ENCODE measurements at regions not wholly inside any gene's neighbourhood (a gene's known extent, or its start where the extent isn't known, plus 50 kb on each side); places are given as distances from the start of the nearest gene placed in this dataset.

DNA sequence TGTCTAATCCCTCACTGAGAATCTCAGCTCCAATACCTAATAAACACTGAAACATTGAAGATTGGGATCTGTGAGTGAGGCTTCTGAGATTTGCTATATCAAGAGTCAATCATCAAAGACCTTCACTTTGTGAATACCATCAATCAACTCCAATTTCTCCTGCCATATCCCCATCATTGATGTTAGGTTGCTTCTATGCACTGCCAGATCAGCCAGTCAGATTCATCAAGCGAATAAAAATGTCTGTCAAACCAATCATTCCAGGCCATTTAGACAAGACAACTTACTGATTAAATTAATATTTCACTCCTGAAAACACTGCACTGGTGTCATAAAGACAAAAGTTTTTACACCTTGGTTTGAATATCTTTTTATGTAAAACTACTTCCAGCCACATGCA lies 1295.5 kb upstream of the LRRTM1 start:
- no TSS peak for BruUV-seq (replicated peaks)
- ChIA-PET CTCF (no interaction called here), POLR2A (no interaction called here), RAD21 (ENCODE audit: unreplicated experiment) (no interaction called here), SMC1A (ENCODE audit: uncharacterized antibody, unreplicated experiment) (no interaction called here)
- no peak for FAIRE-seq
- H2AFZ ChIP-seq (ENCODE audit: control insufficient read depth, low read depth, low read length) = no peak overlapping the region
- H3K4me1 ChIP-seq (ENCODE audit: control insufficient read depth, insufficient read depth, low read length) = no peaks in the 10 kb centered on the region
- TF ChIP-seq NFXL1 (IDR thresholded peaks at IDR 0.05; ENCODE audit: borderline replicate concordance) = no peak
- no peak for TF ChIP-seq SUPT20H (IDR thresholded peaks at IDR 0.05; ENCODE audit: borderline replicate concordance, control insufficient read depth, low read depth, low read length)
- no peak for TF ChIP-seq HDGF (IDR thresholded peaks at IDR 0.05)
- TF ChIP-seq STAT1 (conservative IDR thresholded peaks at IDR 0.05) = no peak
- no peak for TF ChIP-seq TCF3 (IDR thresholded peaks at IDR 0.05; ENCODE audit: borderline replicate concordance, insufficient read depth, low read depth, low read length)
- no peak for TF ChIP-seq DPF2 (IDR thresholded peaks at IDR 0.05)
- TF ChIP-seq ZNF274 (IDR thresholded peaks at IDR 0.05; ENCODE audit: insufficient read depth, insufficient read length) = no peak
- no peak for TF ChIP-seq ZNF384 (IDR thresholded peaks at IDR 0.05; ENCODE audit: borderline replicate concordance, low read depth, low read length)
- TF ChIP-seq, protein P1, sequence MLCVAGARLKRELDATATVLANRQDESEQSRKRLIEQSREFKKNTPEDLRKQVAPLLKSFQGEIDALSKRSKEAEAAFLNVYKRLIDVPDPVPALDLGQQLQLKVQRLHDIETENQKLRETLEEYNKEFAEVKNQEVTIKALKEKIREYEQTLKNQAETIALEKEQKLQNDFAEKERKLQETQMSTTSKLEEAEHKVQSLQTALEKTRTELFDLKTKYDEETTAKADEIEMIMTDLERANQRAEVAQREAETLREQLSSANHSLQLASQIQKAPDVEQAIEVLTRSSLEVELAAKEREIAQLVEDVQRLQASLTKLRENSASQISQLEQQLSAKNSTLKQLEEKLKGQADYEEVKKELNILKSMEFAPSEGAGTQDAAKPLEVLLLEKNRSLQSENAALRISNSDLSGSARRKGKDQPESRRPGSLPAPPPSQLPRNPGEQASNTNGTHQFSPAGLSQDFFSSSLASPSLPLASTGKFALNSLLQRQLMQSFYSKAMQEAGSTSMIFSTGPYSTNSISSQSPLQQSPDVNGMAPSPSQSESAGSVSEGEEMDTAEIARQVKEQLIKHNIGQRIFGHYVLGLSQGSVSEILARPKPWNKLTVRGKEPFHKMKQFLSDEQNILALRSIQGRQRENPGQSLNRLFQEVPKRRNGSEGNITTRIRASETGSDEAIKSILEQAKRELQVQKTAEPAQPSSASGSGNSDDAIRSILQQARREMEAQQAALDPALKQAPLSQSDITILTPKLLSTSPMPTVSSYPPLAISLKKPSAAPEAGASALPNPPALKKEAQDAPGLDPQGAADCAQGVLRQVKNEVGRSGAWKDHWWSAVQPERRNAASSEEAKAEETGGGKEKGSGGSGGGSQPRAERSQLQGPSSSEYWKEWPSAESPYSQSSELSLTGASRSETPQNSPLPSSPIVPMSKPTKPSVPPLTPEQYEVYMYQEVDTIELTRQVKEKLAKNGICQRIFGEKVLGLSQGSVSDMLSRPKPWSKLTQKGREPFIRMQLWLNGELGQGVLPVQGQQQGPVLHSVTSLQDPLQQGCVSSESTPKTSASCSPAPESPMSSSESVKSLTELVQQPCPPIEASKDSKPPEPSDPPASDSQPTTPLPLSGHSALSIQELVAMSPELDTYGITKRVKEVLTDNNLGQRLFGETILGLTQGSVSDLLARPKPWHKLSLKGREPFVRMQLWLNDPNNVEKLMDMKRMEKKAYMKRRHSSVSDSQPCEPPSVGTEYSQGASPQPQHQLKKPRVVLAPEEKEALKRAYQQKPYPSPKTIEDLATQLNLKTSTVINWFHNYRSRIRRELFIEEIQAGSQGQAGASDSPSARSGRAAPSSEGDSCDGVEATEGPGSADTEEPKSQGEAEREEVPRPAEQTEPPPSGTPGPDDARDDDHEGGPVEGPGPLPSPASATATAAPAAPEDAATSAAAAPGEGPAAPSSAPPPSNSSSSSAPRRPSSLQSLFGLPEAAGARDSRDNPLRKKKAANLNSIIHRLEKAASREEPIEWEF (IDR thresholded peaks at IDR 0.05; ENCODE audit: insufficient replicate concordance, low read depth, low read length) = no peak
- TF ChIP-seq KLF5 (IDR thresholded peaks at IDR 0.05; ENCODE audit: partially characterized antibody) = no peak
- no peaks in the 10 kb centered on the region for H3K36me3 ChIP-seq (ENCODE audit: control insufficient read depth in 2 of 2, insufficient read depth in 2 of 2, low read length in 1 of 2)
- in situ Hi-C loops (cut with MboI) = no loop called here
- H3K9ac ChIP-seq (ENCODE audit: control insufficient read depth, insufficient read depth, low read length) = no peak overlapping the region
- H3K9me3 ChIP-seq (replicated peaks; ENCODE audit: control insufficient read depth, insufficient read depth, low read length) = no peaks in the 10 kb centered on the region
- H3K79me2 ChIP-seq (ENCODE audit: control insufficient read depth, insufficient read depth, low read length) = no peaks in the 10 kb centered on the region
- no peak for DNase-seq (ENCODE audit: low read depth, low spot score)
- H3K27ac ChIP-seq (ENCODE audit: control insufficient read depth, insufficient read depth) = no peak overlapping the region
- no peaks in the 10 kb centered on the region for H4K20me1 ChIP-seq (ENCODE audit: control insufficient read depth, insufficient read depth)
- no peaks in the 10 kb centered on the region for H3K27me3 ChIP-seq (replicated peaks in 1 of 2; ENCODE audit: control insufficient read depth in 2 of 2, insufficient read depth in 2 of 2, low read length in 1 of 2)
- H3K4me2 ChIP-seq (ENCODE audit: control insufficient read depth, insufficient read depth) = no peak overlapping the region
- WGBS (ENCODE audit: insufficient coverage, insufficient replicate concordance, low lambda C conversion rate, missing lambda C conversion rate) = 0% methylated on average over 1 of the region's 1 CpG
- intact Hi-C loops (cut with micrococcal nuclease; ENCODE audit: unreplicated experiment) = no loop called here
- H3K4me3 ChIP-seq = no peak overlapping the region
- no peak for ATAC-seq
